T-helper 1 cell treated with Interleukin-12 subunit alpha and Interleukin-12 subunit beta and Interleukin-4 antibody, amounts not matched to agents 30 μg/mL and 1 μg/mL, for 36 hours (primary cell): ENCODE measurements at regions not wholly inside any gene's neighbourhood (a gene's known extent, or its start where the extent isn't known, plus 50 kb on each side); places are given as distances from the start of the nearest gene placed in this dataset.

Experiments
- H3K27ac Mint-ChIP-seq: one replicate; pipeline ENCODE4 v1.8.0; 2021; ENCODE audit warnings: mild to moderate bottlenecking, mixed read lengths
- H3K27me3 Mint-ChIP-seq: one replicate; pipeline ENCODE4 v1.8.0; 2021; ENCODE audit warnings: low read depth, mixed read lengths
- H3K36me3 Mint-ChIP-seq: one replicate; pipeline ENCODE4 v1.8.0; 2021; ENCODE audit warnings: low read depth, mixed read lengths
- H3K4me1 Mint-ChIP-seq: one replicate; pipeline ENCODE4 v1.8.0; 2021; ENCODE audit warnings: low read depth, mixed read lengths
- H3K4me3 Mint-ChIP-seq: one replicate; pipeline ENCODE4 v1.8.0; 2021; ENCODE audit warnings: mild to moderate bottlenecking, moderate library complexity, mixed read lengths
- H3K9me3 Mint-ChIP-seq: one replicate; pipeline ENCODE4 v1.8.0; 2021; ENCODE audit warnings: mixed read lengths

DNA sequence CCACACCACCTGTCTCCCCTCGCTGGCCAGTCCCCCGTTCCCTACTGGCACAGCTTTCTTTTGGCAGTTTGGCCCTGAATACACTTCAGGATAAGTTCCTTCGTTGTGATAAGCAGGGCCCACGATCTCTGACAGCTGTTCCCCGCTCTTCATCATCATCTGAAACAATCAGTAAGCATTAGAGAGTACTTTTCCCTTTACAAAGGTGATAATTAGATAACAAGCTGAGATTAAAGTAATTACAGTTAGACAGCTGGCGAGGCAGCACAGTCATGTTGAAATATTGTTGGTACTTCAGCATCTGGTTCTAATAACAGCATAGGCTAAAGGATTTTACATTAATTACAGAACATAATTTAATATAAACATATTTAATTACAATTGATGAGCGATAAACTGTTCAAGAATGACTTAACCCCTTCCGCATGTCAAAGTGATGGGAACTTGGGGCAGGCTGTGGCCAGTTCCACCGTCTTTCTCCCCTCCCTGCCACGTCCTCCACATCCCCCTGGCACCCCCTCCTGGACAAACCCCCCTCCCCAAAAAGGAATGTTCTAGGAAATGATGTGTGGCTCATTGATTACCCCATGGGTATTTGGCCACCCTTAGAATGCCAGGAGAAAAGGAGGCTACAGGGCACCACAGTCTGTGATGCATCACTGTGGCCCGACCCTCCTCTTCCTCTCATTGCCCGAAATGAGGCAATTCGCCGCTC, 134.9 kb downstream of the RCN1 start:
- H3K27me3 Mint-ChIP-seq = no peaks in the 10 kb centered on the region
- H3K36me3 Mint-ChIP-seq = no peaks in the 10 kb centered on the region
- H3K9me3 Mint-ChIP-seq = no peaks in the 10 kb centered on the region
- no peaks in the 10 kb centered on the region for H3K4me1 Mint-ChIP-seq
- no peak overlapping the region for H3K4me3 Mint-ChIP-seq
- no peak overlapping the region for H3K27ac Mint-ChIP-seq

DNA sequence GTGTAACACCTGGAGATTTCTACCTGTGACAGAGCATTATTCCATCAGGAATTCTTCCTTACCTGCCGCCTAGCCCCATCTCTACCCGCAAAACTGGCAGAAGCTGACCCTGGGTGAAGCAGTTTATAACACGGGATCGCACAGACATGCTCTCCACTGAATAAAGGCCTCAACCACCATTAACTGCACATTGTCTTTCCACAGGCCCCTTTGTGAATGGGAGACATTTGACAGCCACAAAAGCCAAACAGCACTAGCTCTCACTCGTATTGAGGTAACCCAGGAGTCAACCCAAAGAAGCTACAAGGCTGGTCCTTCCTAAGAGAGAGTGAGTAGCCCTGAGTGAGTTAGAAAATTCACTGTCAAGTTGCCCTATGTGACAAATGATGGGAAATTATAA, 135.6 kb downstream of the RCN1 start:
- no peaks in the 10 kb centered on the region for H3K9me3 Mint-ChIP-seq
- H3K27me3 Mint-ChIP-seq = no peaks in the 10 kb centered on the region
- no peak overlapping the region for H3K27ac Mint-ChIP-seq
- no peak overlapping the region for H3K4me3 Mint-ChIP-seq
- no peaks in the 10 kb centered on the region for H3K4me1 Mint-ChIP-seq
- H3K36me3 Mint-ChIP-seq = no peaks in the 10 kb centered on the region

GRCh38 chr11:32229576-32230240, 138.8 kb downstream of the RCN1 start:
- H3K27me3 Mint-ChIP-seq = peaks cover 6% of the 10 kb centered on the region

DNA sequence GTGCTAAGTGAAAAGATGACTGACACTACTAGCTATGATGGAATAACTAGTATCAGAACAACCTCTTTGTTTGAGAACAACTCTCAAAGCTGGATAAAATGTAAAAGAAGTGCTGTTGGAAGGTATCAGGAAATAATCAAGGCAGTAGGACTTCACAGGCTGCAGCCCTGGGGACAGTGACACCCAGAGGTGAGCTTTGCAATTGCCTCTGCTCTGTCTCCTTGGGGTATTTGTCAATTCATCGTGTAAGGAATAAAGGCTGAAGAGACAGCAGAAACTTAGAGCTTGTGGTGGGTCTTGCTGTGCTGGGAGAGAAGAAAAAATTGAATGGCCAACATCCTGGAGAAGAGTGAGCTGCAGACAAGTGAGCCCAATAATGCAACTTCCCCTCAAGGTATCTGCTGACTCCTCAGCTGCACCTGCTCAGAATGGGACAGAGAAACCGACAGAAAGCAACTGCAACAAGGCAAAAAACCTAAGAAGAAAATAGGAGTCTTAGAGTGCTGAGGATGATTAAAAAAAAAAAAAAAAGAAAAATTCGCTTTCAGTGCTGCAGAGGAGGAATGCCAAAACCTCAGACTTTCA, 141.1 kb downstream of the RCN1 start:
- Mint-ChIP-seq H3K27ac (no peak overlapping the region), H3K27me3 (peaks cover 11% of the 10 kb centered on the region), H3K9me3 (no peaks in the 10 kb centered on the region), H3K4me3 (no peak overlapping the region), H3K4me1 (no peaks in the 10 kb centered on the region), H3K36me3 (no peaks in the 10 kb centered on the region)

More at GRCh38 chr11:32229576-32230240, 138.8 kb downstream of the RCN1 start:
- Mint-ChIP-seq H3K36me3 (no peaks in the 10 kb centered on the region), H3K4me3 (no peak overlapping the region), H3K9me3 (no peaks in the 10 kb centered on the region), H3K27ac (no peak overlapping the region), H3K4me1 (no peaks in the 10 kb centered on the region)

- Mint-ChIP-seq H3K4me3 (no peak overlapping the region), H3K36me3 (no peaks in the 10 kb centered on the region), H3K9me3 (no peaks in the 10 kb centered on the region), H3K27ac (no peak overlapping the region), H3K27me3 (peaks cover 11% of the 10 kb centered on the region), H3K4me1 (no peaks in the 10 kb centered on the region)
Observed at GRCh38 chr11:32232516-32232915, 141.6 kb downstream of the RCN1 start.

DNA sequence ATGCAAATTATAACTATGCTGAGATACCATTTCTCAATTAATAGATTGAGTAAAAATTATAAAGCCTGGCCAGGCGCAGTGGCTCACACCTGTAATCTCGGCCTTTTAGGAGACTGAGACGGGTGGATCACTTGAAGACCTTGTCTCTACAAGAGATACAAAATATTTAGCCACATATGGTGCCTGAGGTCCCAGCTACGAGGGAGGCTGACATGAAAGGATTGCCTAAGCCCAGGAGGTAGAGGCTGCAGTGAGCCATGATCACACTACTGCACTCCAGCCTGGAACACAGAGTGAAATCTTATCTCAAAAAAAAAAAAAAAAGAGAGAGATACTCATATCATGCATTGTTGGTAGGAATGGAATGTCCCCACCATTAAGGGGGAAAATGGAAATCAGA, 142.4 kb downstream of the RCN1 start:
- Mint-ChIP-seq H3K4me3 (no peak overlapping the region), H3K9me3 (no peaks in the 10 kb centered on the region), H3K36me3 (no peaks in the 10 kb centered on the region), H3K4me1 (no peaks in the 10 kb centered on the region), H3K27ac (no peak overlapping the region), H3K27me3 (peaks cover 11% of the 10 kb centered on the region)

GRCh38 chr11:32233928-32234327, 143.1 kb downstream of the RCN1 start:
- no peaks in the 10 kb centered on the region for H3K4me1 Mint-ChIP-seq
- no peaks in the 10 kb centered on the region for H3K9me3 Mint-ChIP-seq

GRCh38 chr11:32244453-32244852, 153.6 kb downstream of the RCN1 start:
- H3K36me3 Mint-ChIP-seq = no peaks in the 10 kb centered on the region
- H3K4me3 Mint-ChIP-seq = no peak overlapping the region
- H3K9me3 Mint-ChIP-seq = no peaks in the 10 kb centered on the region
- H3K27me3 Mint-ChIP-seq = no peaks in the 10 kb centered on the region
- H3K27ac Mint-ChIP-seq = no peak overlapping the region
- no peaks in the 10 kb centered on the region for H3K4me1 Mint-ChIP-seq

More at GRCh38 chr11:32233928-32234327, 143.1 kb downstream of the RCN1 start:
- Mint-ChIP-seq H3K27me3 (peaks cover 11% of the 10 kb centered on the region), H3K4me3 (no peak overlapping the region), H3K36me3 (no peaks in the 10 kb centered on the region), H3K27ac (no peak overlapping the region)

DNA sequence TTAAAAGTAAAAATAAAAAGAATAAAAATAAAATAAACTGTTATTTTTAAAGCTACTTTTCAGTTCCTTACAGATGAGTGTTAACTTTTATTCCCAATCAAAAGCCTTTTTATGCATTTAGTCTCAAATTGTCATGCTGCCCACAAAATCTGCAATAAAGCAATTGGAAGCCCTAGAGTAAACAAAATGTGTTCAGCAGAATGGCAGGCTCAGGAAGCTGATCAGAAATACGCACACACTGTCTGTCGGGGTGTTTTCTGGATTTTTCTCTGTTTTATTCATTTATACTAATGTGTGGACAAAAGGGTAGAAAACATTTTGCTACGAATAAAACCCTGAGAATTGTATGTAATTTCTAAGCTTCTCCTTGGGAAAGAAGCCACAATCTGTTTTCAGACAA, 162.8 kb downstream of the RCN1 start:
- Mint-ChIP-seq H3K27me3 (no peaks in the 10 kb centered on the region), H3K27ac (no peak overlapping the region), H3K4me3 (no peak overlapping the region), H3K4me1 (no peaks in the 10 kb centered on the region), H3K36me3 (no peaks in the 10 kb centered on the region), H3K9me3 (no peaks in the 10 kb centered on the region)

DNA sequence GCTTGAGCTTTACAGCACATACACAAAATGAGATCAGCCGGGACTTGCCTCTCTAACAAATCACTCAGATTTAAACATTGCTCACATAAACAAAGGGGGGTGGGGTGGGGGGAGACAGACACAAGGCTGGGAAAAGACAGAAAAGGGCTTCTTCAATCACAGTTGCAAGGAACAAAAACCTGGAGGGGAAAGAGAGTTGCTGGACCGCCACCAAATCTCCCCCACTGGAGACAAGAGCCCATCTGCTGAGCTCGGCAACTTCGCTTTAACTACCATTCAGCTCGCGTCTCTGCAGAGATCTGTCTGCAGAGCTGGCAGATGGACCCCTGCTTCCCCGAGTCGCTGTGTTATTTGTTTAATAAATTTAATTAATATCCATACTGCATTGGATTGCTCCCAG, 165.0 kb downstream of the RCN1 start:
- Mint-ChIP-seq H3K27me3 (no peaks in the 10 kb centered on the region), H3K9me3 (no peaks in the 10 kb centered on the region), H3K36me3 (no peaks in the 10 kb centered on the region), H3K27ac (no peak overlapping the region), H3K4me3 (no peak overlapping the region), H3K4me1 (no peaks in the 10 kb centered on the region)

- H3K36me3 Mint-ChIP-seq = no peaks in the 10 kb centered on the region
- no peaks in the 10 kb centered on the region for H3K4me1 Mint-ChIP-seq
- H3K4me3 Mint-ChIP-seq = no peak overlapping the region
- H3K27me3 Mint-ChIP-seq = no peaks in the 10 kb centered on the region
- no peak overlapping the region for H3K27ac Mint-ChIP-seq
- no peaks in the 10 kb centered on the region for H3K9me3 Mint-ChIP-seq
Observed at GRCh38 chr11:32256466-32256865, 165.6 kb downstream of the RCN1 start.

- H3K4me3 Mint-ChIP-seq = no peak overlapping the region
- H3K9me3 Mint-ChIP-seq = no peaks in the 10 kb centered on the region
- H3K27me3 Mint-ChIP-seq = no peaks in the 10 kb centered on the region
- H3K36me3 Mint-ChIP-seq = no peaks in the 10 kb centered on the region
- H3K27ac Mint-ChIP-seq = no peak overlapping the region
- H3K4me1 Mint-ChIP-seq = no peaks in the 10 kb centered on the region
Observed at GRCh38 chr11:32259641-32260081, 168.8 kb downstream of the RCN1 start.

DNA sequence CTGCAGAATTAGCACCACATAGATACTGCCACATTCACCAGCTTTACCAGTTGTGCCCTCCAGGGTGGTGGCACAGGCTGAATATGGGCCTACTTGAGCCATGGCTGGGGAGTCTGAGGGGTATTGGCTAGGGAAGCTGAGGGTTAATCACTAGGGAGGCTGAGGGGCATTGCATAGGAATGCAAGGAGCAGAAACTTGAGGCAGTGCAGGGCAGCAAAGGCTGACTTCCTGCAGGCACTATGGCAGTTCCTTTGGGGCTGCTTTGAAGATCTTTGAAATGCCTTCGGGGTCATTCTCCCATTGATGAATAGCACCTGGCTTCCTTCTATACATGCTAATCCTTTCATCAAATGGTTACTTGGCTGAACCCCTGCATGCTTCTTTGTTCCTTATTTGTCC, 171.5 kb downstream of the RCN1 start:
- H3K27me3 Mint-ChIP-seq = no peaks in the 10 kb centered on the region
- H3K4me1 Mint-ChIP-seq = no peaks in the 10 kb centered on the region
- H3K9me3 Mint-ChIP-seq = no peaks in the 10 kb centered on the region
- no peak overlapping the region for H3K27ac Mint-ChIP-seq
- H3K36me3 Mint-ChIP-seq = no peaks in the 10 kb centered on the region
- no peak overlapping the region for H3K4me3 Mint-ChIP-seq

DNA sequence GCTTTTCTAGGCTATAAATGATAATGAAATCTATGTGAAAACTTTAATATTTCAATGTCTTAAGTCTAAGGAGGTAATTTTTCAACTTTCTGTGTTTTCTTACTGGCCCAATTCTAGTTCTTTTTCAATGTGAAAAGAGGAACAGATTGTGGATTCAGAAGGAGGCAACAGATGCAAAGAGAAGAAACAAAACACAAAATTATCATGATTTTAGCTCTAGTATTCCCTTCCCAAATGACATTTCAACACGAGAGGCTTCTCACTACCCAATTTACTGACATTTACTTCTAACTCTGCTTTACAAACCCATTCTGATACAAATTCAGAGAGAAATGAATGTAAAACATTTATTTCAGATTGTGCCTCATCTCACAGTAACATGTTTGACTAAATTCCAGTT, 169.4 kb downstream of the WT1 start:
- H3K4me3 Mint-ChIP-seq = no peak overlapping the region
- H3K9me3 Mint-ChIP-seq = no peaks in the 10 kb centered on the region
- no peaks in the 10 kb centered on the region for H3K4me1 Mint-ChIP-seq
- no peaks in the 10 kb centered on the region for H3K36me3 Mint-ChIP-seq
- H3K27ac Mint-ChIP-seq = no peak overlapping the region
- H3K27me3 Mint-ChIP-seq = no peaks in the 10 kb centered on the region

DNA sequence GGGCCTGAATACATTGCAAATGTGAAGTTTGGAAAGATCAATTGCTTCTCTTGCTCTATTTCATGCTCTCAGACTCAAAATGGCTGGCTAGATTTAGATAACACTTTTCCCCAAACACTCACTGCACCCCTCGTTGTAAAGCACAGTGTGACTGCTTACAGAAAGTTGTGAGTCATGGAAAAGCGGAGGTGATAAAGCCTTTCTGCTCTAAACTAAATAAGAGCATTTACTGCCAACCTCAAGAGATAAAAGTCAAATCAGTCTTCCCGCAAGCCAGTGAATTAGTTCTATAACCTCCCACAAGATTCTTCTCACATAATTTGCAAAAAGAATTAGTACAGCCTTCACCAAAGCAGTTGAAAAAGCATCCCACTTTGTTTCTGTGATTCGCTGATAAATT, 168.7 kb downstream of the WT1 start:
- H3K36me3 Mint-ChIP-seq = no peaks in the 10 kb centered on the region
- no peaks in the 10 kb centered on the region for H3K9me3 Mint-ChIP-seq
- no peaks in the 10 kb centered on the region for H3K4me1 Mint-ChIP-seq
- H3K27ac Mint-ChIP-seq = no peak overlapping the region
- H3K4me3 Mint-ChIP-seq = no peak overlapping the region
- no peaks in the 10 kb centered on the region for H3K27me3 Mint-ChIP-seq
